NCI-H128 (cell line): ENCODE measurements at regions not wholly inside any gene's neighbourhood (a gene's known extent, or its start where the extent isn't known, plus 50 kb on each side); places are given as distances from the start of the nearest gene placed in this dataset.

ENCODE experiments used
- DNase-seq: peaks from one replicate; lab custom pipeline; 2025; ENCODE audit not compliant: unreplicated experiment; lab: John Stamatoyannopoulos, UW

GRCh38 chr10:121292321-121292720 lies 305.9 kb downstream of the FGFR2 start:
- DNase-seq, result no peak

GRCh38 chr10:121293110-121293509 lies 305.1 kb downstream of the FGFR2 start:
- no peak for DNase-seq

- no peak for DNase-seq
Measured at GRCh38 chr10:121294630-121295029, 303.6 kb downstream of the FGFR2 start.

- no peak for DNase-seq
Measured at GRCh38 chr10:121296378-121296777, 301.9 kb downstream of the FGFR2 start.

GRCh38 chr10:121296881-121297585 lies 301.2 kb downstream of the FGFR2 start:
- no peak for DNase-seq

- DNase-seq, result no peak
Measured at GRCh38 chr10:121300723-121301122, 297.5 kb downstream of the FGFR2 start.

- DNase-seq, result no peak
Measured at GRCh38 chr10:121302541-121303180, 295.6 kb downstream of the FGFR2 start.

- no peak for DNase-seq
Measured at GRCh38 chr10:121303287-121303890, 294.9 kb downstream of the FGFR2 start.

GRCh38 chr10:121305066-121305465 lies 293.2 kb downstream of the FGFR2 start:
- DNase-seq, result no peak

- no peak for DNase-seq
Measured at GRCh38 chr10:121306159-121306673, 292.0 kb downstream of the FGFR2 start.

GRCh38 chr10:121307411-121307980 lies 290.7 kb downstream of the FGFR2 start:
- DNase-seq, result no peak

GRCh38 chr10:121308020-121308419 lies 290.2 kb downstream of the FGFR2 start:
- DNase-seq, result no peak

- DNase-seq, result no peak
Measured at GRCh38 chr10:121309164-121309563, 289.1 kb downstream of the FGFR2 start.

- no peak for DNase-seq
Measured at GRCh38 chr10:121310151-121310711, 288.0 kb downstream of the FGFR2 start.

GRCh38 chr10:121311812-121312443 lies 286.3 kb downstream of the FGFR2 start:
- DNase-seq, result no peak

- no peak for DNase-seq
Measured at GRCh38 chr10:121312587-121312986, 285.7 kb downstream of the FGFR2 start.

GRCh38 chr10:121313119-121313875 lies 284.9 kb downstream of the FGFR2 start:
- DNase-seq, result no peak

- no peak for DNase-seq
Measured at GRCh38 chr10:121316432-121316831, 281.8 kb downstream of the FGFR2 start.

- no peak for DNase-seq
Measured at GRCh38 chr10:121317374-121317773, 280.9 kb downstream of the FGFR2 start.

GRCh38 chr10:121322046-121322445 lies 276.2 kb downstream of the FGFR2 start:
- no peak for DNase-seq
